Lower leg skin (tissue), 4 donors: ENCODE measurements at regions not wholly inside any gene's neighbourhood (a gene's known extent, or its start where the extent isn't known, plus 50 kb on each side); places are given as distances from the start of the nearest gene placed in this dataset.

Experiments
- DNase-seq, 2 donors: peaks; one replicate each; pipeline ENCODE4 v3.0.0-alpha.2; 2019; ENCODE audit warnings: low spot score in 2 of 2
- H3K4me3 ChIP-seq: fragments of 200-600 bp; sonication (generic); 2 replicates; pipeline ENCODE4 v1.5.1; 2017; ENCODE audit warnings: mild to moderate bottlenecking, low read depth; ENCODE audit not compliant: poor library complexity, severe bottlenecking
- CTCF ChIP-seq, 3 donors: fragments of 450-650 bp; IDR thresholded peaks; one replicate each; pipeline ENCODE4 v1.5.1; 2016; ENCODE audit warnings: antibody characterized with exemption in 3 of 3, mild to moderate bottlenecking in 3 of 3, moderate library complexity in 2 of 3
- POLR2A ChIP-seq, 2 donors: fragments of 450-650 bp; IDR thresholded peaks; one replicate each; pipeline ENCODE4 v1.6.1; 2016 to 2017; ENCODE audit warnings: antibody characterized with exemption in 2 of 2, mild to moderate bottlenecking in 1 of 2, moderate library complexity in 1 of 2
- WGBS, 2 donors: methylation state at CpG; one replicate each; pipeline ENCODE4 v1.1.5; 2018; 5-methylcytosine and 5-hydroxymethylcytosine counted together
- intact Hi-C: fragments of 100-400 bp; cut with DNase I; formaldehyde crosslinking; loops from one replicate; pipeline ENCODE4 v1.15.0; 2023; ENCODE audit warnings: low total_unique reads

- TF ChIP-seq POLR2A (IDR thresholded peaks at IDR 0.05) (no peak), CTCF (IDR thresholded peaks at IDR 0.05) (no peak)
- H3K4me3 ChIP-seq: no peak overlapping the region
- WGBS, 2 donors: 46 to 51% methylated on average over 2 of the region's 2 CpGs
- no peak for DNase-seq
- intact Hi-C loops: no loop called here
These were observed 415.4 kb upstream of the PCDH20 start for GRCh38 chr13:61831026-61831425.

DNA sequence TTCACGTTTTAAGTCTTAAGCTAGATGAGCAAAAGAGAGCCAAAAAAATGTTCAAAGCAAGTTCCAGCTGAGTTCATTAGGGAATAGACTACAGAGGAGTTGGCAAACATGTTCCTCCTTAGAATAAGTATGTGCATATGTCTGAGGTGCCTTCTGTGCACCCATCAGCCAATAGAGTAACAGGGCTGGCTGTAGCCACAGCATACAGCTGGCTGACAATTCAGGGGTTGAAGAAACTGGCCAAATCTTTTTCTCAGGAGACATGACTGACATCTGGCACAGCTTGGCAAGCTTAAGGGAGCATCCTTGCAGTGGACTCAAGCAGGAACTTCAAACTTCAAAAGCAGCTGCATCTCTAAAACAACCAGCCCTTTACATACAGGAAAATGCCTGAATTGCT, 414.8 kb upstream of the PCDH20 start:
- WGBS, 2 donors: 34 to 36% methylated on average over 1 of the region's 1 CpG

GRCh38 chr13:61824168-61824567, 408.5 kb upstream of the PCDH20 start:
- intact Hi-C loops: no loop called here
- 82 to 89% methylated on average over 1 of the region's 1 CpG for WGBS, 2 donors
- no peak for DNase-seq
- H3K4me3 ChIP-seq: no peak overlapping the region
- TF ChIP-seq CTCF (IDR thresholded peaks at IDR 0.05) (no peak), POLR2A (IDR thresholded peaks at IDR 0.05) (no peak)

More for the DNA sequence above, 414.8 kb upstream of the PCDH20 start:
- intact Hi-C loops: no loop called here
- TF ChIP-seq POLR2A (IDR thresholded peaks at IDR 0.05): no peak
- no peak for DNase-seq
- H3K4me3 ChIP-seq: no peak overlapping the region

DNA sequence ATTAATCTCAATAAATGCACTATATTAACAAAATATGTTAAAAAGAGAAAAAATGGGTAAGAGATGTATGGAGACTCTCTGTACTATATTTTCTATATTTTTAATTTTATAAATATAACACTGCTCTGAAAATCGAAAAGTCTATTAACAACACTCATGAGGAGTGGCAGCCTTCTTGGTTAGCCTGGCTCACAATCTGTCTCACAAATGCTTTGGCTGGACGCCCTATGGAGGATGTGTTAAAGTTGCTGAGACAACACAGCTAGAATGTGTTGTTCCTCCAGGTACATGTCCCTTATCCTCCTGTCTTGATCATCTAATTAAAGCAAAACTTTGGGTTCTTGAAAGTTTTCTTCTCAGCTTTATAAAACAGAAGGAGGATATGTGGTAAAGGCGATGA, 396.6 kb upstream of the PCDH20 start:
- no peak overlapping the region for H3K4me3 ChIP-seq
- WGBS, 2 donors: 73 to 80% methylated on average over 3 of the region's 3 CpGs
- no peak for DNase-seq
- intact Hi-C loops: no loop called here
- TF ChIP-seq POLR2A (IDR thresholded peaks at IDR 0.05) (no peak), CTCF (IDR thresholded peaks at IDR 0.05) (no peak)

DNA sequence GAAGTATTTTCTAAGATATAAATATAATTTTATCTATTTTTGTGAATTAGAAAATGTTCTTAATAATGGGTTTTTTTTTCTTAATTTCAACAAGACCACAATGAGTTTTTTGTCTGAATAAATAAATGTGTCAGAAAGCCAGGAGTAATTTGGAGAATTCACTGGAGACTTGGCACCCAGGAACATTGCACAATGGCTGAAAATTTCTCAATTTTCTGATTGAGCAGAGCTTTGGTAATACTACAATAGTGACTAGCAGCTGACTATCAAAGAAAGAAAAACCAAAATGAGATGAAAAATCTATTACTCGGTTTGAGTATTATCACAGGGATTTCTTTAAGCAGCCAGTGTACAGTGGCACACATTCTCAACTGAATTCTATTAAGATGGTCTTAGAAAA, 394.4 kb upstream of the PCDH20 start:
- intact Hi-C loops: no loop called here
- TF ChIP-seq CTCF (IDR thresholded peaks at IDR 0.05) (no peak), POLR2A (IDR thresholded peaks at IDR 0.05) (no peak)
- DNase-seq: no peak
- 49 to 61% methylated on average over 1 of the region's 1 CpG for WGBS, 2 donors
- no peak overlapping the region for H3K4me3 ChIP-seq

GRCh38 chr13:61797397-61797796, 381.7 kb upstream of the PCDH20 start:
- intact Hi-C loops: no loop called here
- H3K4me3 ChIP-seq: no peak overlapping the region
- 97 to 100% methylated on average over 1 of the region's 1 CpG for WGBS, 2 donors
- TF ChIP-seq CTCF (IDR thresholded peaks at IDR 0.05) (no peak), POLR2A (IDR thresholded peaks at IDR 0.05) (no peak)
- DNase-seq: no peak
